Right lobe of liver (tissue), 6 donors: ENCODE measurements at regions not wholly inside any gene's neighbourhood (a gene's known extent, or its start where the extent isn't known, plus 50 kb on each side); places are given as distances from the start of the nearest gene placed in this dataset.
A peak's percentile ranks its signal among the peaks of the same experiment; 100 is the strongest.

Source experiments
- ATAC-seq, 4 donors: fragments of 200-7000 bp; cut with Tn5 transposase; one replicate each; pipeline ENCODE4 v1.9.1; 2020; ENCODE audit warnings: mild to moderate bottlenecking in 4 of 4, moderate library complexity in 4 of 4
- DNase-seq, 3 donors: peaks; one replicate each; pipeline ENCODE4 v3.0.0-alpha.2; 2020
- H3K27ac ChIP-seq, 3 donors: fragments of 200-600 bp; one replicate each; pipeline ENCODE4 v1.8.0; 2022
- H3K27me3 ChIP-seq, 2 donors: fragments of 200-600 bp; one replicate each; pipeline ENCODE4 v1.8.0; 2022
- H3K36me3 ChIP-seq, 4 donors: fragments of 200-600 bp; sonication (generic) in 1 of 4; one replicate each; pipeline versions ENCODE4 v1.5.1 to v1.8.0; 2017 to 2022; ENCODE audit warnings: control low read depth in 1 of 4
- H3K4me1 ChIP-seq, 4 donors: fragments of 200-600 bp; sonication (generic) in 1 of 4; one replicate each; pipeline versions ENCODE4 v1.5.1 to v1.8.0; 2017 to 2022; ENCODE audit warnings: control low read depth in 1 of 4
- H3K4me3 ChIP-seq, 3 donors: fragments of 200-600 bp; one replicate each; pipeline ENCODE4 v1.8.0; 2022
- H3K9me3 ChIP-seq, 4 donors: fragments of 200-600 bp; sonication (generic) in 1 of 4; one replicate each; pipeline versions ENCODE4 v1.5.1 to v1.8.0; 2017 to 2022; ENCODE audit warnings: control low read depth in 1 of 4
- CTCF ChIP-seq, 4 donors: fragments of 200-600 bp in 3 of 4; fragments of 450-650 bp in 1 of 4; IDR thresholded peaks; one replicate each; pipeline versions ENCODE4 v1.5.1 to v1.8.0; 2016 to 2022; ENCODE audit warnings: antibody characterized with exemption in 4 of 4, mild to moderate bottlenecking in 2 of 4
- POLR2A ChIP-seq: fragments of 450-650 bp; IDR thresholded peaks from one replicate; pipeline ENCODE4 v1.6.1; 2017; ENCODE audit warnings: antibody characterized with exemption, mild to moderate bottlenecking
- WGBS: methylation state at CpG from one replicate; pipeline ENCODE4 v1.1.6; 2018; ENCODE audit warnings: low coverage, low lambda C conversion rate; ENCODE audit not compliant: insufficient coverage; ENCODE audit errors: missing lambda C conversion rate; 5-methylcytosine and 5-hydroxymethylcytosine counted together
- intact Hi-C, 2 donors: fragments of 100-400 bp; cut with DNase I; formaldehyde crosslinking; loops; one replicate each; pipeline versions ENCODE4 v1.11.2 to v1.14.1; 2022
- donor health status: DM: no; HTN: yes; CAD: no.
- donor health status: DM: no; HTN: no; CAD: no.
- donor health status: DM: no; HTN: no; CAD: no.
- donor health status: DM: no; HTN: yes; CAD: no.
- donor health status: DM: no; HTN: yes; CAD: no.

- TF ChIP-seq POLR2A (no peak), CTCF (IDR thresholded peaks at IDR 0.05) (no peak)
- Histone ChIP-seq H3K4me1 (no peaks in the 10 kb centered on the region), H3K36me3 (no peaks in the 10 kb centered on the region), H3K4me3 (no peak overlapping the region), H3K27ac (no peak overlapping the region), H3K27me3 (no peaks in the 10 kb centered on the region), H3K9me3 (no peaks in the 10 kb centered on the region)
- DNase-seq (no peak), ATAC-seq (no peak)
- intact Hi-C loops: no loop called here
These were observed 541.3 kb upstream of the BTBD3 start for GRCh38 chr20:11376420-11376819.

GRCh38 chr20:11376998-11377397, 540.7 kb upstream of the BTBD3 start:
- Histone ChIP-seq H3K27ac (no peak overlapping the region), H3K36me3 (no peaks in the 10 kb centered on the region), H3K4me3 (no peak overlapping the region), H3K27me3 (no peaks in the 10 kb centered on the region), H3K9me3 (no peaks in the 10 kb centered on the region), H3K4me1 (no peaks in the 10 kb centered on the region)
- intact Hi-C loops: no loop called here
- no peak for TF ChIP-seq CTCF (IDR thresholded peaks at IDR 0.05)
- TF ChIP-seq POLR2A: no peak
- ATAC-seq (no peak), DNase-seq (no peak)
- 32% methylated on average over 2 of the region's 2 CpGs for WGBS

GRCh38 chr20:11377761-11378160, 539.9 kb upstream of the BTBD3 start:
- no peak overlapping the region for H3K4me3 ChIP-seq
- DNase-seq (no peak), ATAC-seq (no peak)
- no peak overlapping the region for H3K27ac ChIP-seq
- no peaks in the 10 kb centered on the region for H3K4me1 ChIP-seq
- no peaks in the 10 kb centered on the region for H3K9me3 ChIP-seq
- TF ChIP-seq POLR2A: no peak
- no peak for TF ChIP-seq CTCF (IDR thresholded peaks at IDR 0.05)
- H3K36me3 ChIP-seq: no peaks in the 10 kb centered on the region
- 22% methylated on average over 1 of the region's 2 CpGs for WGBS
- H3K27me3 ChIP-seq: no peaks in the 10 kb centered on the region
- intact Hi-C loops: no loop called here

GRCh38 chr20:11378252-11378651, 539.4 kb upstream of the BTBD3 start:
- Histone ChIP-seq H3K27ac (no peak overlapping the region), H3K9me3 (no peaks in the 10 kb centered on the region), H3K36me3 (no peaks in the 10 kb centered on the region), H3K4me3 (no peak overlapping the region), H3K27me3 (no peaks in the 10 kb centered on the region), H3K4me1 (no peaks in the 10 kb centered on the region)
- intact Hi-C loops: no loop called here
- DNase-seq (no peak), ATAC-seq (no peak)
- WGBS: 50% methylated on average over 1 of the region's 1 CpG
- TF ChIP-seq CTCF (IDR thresholded peaks at IDR 0.05) (no peak), POLR2A (no peak)

- WGBS: 36% methylated on average over 9 of the region's 16 CpGs
- no peak overlapping the region for H3K27ac ChIP-seq
These were observed 538.3 kb upstream of the BTBD3 start for GRCh38 chr20:11379257-11380011.

More at GRCh38 chr20:11379257-11380011, 538.3 kb upstream of the BTBD3 start:
- Histone ChIP-seq H3K4me3 (no peak overlapping the region), H3K4me1 (no peaks in the 10 kb centered on the region), H3K36me3 (no peaks in the 10 kb centered on the region), H3K27me3 (no peaks in the 10 kb centered on the region), H3K9me3 (no peaks in the 10 kb centered on the region)
- DNase-seq (peak in 1 of 3 donors; percentile 45), ATAC-seq (no peak)
- intact Hi-C loops: no loop called here
- no peak for TF ChIP-seq CTCF (IDR thresholded peaks at IDR 0.05)
- TF ChIP-seq POLR2A: no peak
